Breast epithelium (tissue), 3 donors: ENCODE measurements at regions not wholly inside any gene's neighbourhood (a gene's known extent, or its start where the extent isn't known, plus 50 kb on each side); places are given as distances from the start of the nearest gene placed in this dataset.
"Not testable (repeated sequence)": the region's sequence is repeated elsewhere in the genome, so short reads cannot be mapped to it uniquely, and the experiment has no call there.

Experiments used
- CTCF ChIP-seq, 3 donors: fragments of 450-650 bp; IDR thresholded peaks; one replicate each; pipeline ENCODE4 v1.5.1; 2016 to 2017; ENCODE audit warnings: antibody characterized with exemption in 3 of 3, mild to moderate bottlenecking in 3 of 3, moderate library complexity in 3 of 3
- POLR2A ChIP-seq: fragments of 450-650 bp; IDR thresholded peaks from one replicate; pipeline ENCODE4 v1.6.1; 2016; ENCODE audit warnings: antibody characterized with exemption, mild to moderate bottlenecking, moderate library complexity

GRCh38 chr10:71088578-71088977, 123.8 kb upstream of the UNC5B start:
- TF ChIP-seq CTCF (IDR thresholded peaks at IDR 0.05); POLR2A: not testable (repeated sequence)
